HG02938 (cell line): ENCODE measurements at regions not wholly inside any gene's neighbourhood (a gene's known extent, or its start where the extent isn't known, plus 50 kb on each side); places are given as distances from the start of the nearest gene placed in this dataset.

Experiments used
- ATAC-seq: cut with Tn5 transposase; IDR thresholded peaks from one replicate; pipeline ENCODE4 v1.9.1; 2021; ENCODE audit warnings: mild to moderate bottlenecking, moderate library complexity; ENCODE audit not compliant: unreplicated experiment

DNA sequence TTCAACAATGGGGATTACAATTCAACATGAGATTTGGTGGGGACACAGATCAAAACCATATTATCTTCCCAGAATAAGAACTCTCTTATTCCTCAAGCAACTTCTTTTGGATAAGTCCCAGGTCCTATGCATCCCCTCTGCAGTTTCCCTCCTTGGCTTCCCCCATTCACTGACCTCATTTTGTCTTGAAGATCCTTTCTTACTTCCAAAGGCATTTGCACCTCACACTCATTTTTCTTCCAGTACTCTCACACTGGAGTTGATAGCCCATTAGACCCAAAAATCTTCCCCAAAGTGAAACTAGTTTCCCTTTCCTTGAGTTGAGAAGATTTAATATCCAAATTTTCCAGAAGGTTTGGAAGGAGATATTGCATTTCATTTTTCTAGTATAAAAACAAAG lies 178.0 kb upstream of the DAPK1 start:
- ATAC-seq, result no peak

GRCh38 chr9:87320146-87320884 lies 177.4 kb upstream of the DAPK1 start:
- no peak for ATAC-seq

GRCh38 chr9:87322840-87323635 lies 174.6 kb upstream of the DAPK1 start:
- no peak for ATAC-seq

DNA sequence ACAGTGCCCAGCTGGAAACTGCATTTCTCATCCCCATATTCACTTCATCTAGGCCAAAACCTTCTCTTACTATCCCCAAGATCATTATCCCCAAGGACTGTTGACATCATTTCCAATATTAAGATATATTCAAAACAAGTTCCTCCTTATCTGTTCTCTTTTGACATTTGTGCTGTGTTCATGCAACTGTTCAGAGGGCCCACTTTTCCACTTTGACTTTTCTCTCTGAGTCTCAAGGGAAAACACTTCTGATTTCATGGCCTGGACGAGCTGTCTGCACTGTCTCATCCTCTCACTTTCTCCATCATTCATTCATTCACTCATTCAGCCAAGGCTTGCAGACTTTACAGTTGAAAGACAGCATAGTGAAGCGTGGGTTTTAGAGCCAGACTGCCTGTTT lies 173.7 kb upstream of the DAPK1 start:
- no peak for ATAC-seq

DNA sequence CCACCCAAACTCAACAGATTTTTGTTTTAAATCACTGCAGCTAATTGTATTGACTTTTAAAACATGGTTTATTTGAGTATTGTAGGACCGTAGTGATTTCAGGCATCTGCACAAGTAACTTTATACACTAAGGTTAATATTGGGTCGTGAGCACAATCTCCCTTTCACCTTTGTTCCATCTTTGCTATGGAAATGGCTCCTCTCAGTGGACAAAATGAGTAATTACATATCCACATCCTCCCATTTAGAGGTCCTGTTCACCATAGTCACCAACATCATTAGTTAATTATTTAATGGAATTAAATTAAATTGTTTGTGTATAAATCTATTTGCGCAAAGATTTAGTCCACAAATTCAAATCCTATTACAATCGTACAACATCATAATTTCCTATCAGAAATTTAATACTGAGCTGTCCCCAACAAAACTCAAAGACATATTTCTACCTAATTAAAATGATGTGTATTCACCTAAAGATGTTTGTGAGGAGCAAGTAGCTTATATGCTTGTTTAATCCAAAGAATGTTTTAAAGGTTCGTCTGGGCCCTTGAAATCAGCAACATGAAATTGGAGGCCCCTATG lies 173.0 kb upstream of the DAPK1 start:
- no peak for ATAC-seq

DNA sequence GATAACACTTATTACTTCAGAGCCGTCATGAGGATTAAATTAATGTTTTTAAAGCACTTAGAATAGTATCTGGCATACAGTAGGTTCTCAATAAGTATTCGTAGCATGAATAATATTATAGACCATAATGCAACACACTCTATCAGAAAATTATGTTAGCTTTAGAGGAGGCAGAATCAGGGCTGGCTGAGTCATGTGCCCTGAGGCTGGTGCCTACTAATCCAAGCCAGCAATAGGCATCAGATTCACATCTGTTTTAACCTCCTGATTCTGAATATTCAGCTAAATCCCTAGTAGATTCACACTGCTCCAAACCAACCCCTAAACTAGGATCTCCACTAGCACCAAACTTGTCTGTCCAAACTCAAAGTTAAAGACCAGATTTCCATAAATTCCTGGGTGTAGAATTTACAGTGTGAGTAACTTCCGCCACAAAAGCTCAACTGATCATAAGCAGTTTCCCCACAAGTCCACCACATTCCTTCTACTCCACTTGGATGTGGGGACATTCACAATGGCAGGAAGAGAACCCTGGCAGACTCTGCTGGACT lies 170.0 kb upstream of the DAPK1 start:
- no peak for ATAC-seq

DNA sequence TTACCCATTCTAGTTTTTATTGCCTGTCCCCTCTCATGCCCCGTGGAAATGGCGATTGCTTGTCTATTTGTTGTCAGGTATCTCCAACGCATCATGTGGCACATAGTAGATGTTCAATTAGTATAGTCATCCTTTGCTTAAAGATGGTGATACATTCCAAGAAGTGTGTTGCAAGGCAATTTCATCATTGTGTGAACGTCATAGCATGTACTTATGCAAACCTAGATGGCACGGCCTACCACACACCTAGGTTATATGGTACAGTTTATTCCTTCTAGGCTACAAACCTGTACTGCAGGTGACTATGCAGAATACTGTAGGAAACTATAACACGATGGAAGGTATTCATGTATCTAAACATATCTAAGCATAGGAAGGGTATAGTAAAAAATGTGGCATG lies 163.9 kb upstream of the DAPK1 start:
- ATAC-seq, result no peak

DNA sequence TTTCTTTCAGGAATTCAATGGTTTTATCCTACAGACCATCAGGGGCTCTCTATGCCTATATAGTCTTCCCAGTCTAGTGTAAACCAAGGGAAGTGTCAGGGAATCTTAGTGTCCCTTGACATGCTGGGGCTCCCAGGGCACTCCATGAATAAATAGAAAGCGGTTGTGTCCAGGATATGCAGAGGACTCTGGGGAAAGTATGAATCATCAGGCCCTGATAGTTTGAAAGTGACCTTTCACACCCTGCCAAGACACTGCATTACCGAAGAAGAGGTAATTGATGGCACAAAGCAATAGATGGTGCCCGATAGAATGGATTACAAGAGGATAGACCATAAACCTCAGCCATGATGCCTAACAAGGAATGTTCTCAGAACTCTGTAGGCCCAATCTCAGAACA lies 163.3 kb upstream of the DAPK1 start:
- no peak for ATAC-seq

GRCh38 chr9:87336407-87336806 lies 161.3 kb upstream of the DAPK1 start:
- no peak for ATAC-seq

DNA sequence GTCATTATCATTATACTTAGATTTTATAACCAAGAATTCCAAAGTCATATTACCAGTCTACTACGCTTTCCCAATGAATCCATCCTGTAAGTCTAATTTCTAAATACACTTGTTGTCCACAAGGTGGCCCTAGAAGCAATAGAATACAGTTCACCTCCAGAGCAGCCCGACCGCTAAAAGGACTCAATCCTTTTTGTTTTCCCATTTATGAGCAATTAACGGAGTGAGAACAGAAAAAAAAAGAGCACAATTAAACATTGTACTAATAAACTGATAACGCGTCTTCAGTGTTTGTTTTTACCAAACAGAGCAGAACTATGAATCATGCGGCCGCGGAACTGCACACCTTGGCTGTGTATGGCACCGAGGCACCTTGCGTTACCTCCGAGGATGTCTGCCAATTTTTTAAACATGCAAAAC lies 160.7 kb upstream of the DAPK1 start:
- ATAC-seq, result peak; percentile 56

DNA sequence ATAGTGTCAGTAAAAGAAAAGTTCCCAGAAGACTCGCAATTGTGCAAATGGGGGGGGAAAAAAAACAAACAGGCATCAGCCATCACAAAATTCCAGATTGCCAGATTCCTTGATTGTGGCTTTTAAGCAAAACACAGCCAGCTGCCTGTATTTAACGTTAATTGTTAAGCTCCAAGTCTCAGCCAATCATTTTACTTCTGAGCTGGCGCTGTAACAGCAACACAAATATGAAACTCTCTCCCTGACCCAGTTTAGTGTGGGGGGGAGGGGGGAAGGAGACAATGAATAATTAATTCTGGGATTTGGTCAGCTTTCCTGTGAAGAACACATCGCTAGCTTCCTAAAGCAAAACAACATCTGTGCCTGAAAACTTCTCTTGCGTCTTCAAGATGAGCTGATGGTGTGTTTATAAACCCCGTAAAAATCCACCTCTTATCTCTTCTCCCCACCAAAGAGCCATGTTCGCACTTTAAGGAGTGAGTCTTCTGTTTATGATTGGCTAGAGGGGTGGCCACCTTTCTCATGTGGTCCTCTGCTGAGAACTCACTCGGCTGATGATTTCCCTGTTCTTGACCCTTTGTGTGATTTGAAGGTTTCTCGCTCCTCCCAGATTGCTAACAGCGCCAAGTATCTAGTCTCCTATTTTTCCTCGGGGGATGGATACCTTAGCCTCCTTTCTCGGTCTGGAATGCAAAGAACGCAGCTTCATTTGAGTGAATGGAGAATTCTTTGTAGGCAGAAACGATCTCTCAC lies 160.2 kb upstream of the DAPK1 start:
- ATAC-seq, result no peak

DNA sequence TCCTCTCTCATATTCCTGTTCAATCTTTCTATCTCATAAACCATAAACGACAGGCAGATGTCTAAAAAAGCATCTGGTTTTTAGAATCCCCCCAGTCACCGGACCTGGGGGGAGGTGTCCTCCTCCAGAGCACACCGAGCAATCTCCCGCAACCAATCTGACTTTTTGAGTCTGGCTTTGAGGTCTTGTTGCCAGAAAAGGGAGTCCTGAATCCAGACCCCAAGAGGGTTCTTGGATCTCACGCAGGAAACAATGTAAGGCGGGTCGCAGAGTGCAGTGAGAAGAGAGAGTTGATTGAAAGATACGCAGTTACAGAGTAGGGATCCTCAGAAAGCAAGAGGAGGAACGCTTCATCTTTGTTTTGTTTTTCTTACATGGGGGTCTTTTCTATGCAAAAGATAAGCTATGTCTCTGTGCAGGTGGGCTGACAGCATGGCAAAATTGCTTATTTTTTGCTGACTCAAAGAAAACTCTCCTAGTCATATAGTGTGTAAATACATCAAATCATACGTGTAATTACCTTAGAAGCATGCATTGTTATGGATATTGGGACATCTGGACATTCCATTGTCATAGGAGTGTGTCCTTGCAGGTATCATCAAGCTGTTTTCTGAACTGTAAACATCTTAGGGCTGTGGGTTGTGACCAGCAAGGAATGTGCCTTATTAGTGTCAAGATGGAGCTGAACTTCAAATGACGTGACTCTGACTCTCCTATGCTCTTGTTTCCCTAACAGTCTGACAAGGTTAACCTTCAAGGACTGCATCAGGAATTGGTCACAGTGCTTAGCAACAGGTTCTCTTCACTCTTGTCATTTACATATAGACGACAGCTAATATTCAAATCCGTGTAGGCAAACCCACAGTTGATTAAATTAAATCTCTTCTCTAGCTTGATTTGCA lies 159.3 kb upstream of the DAPK1 start:
- no peak for ATAC-seq

- ATAC-seq, result no peak
Observed at GRCh38 chr9:87340391-87340790, 157.3 kb upstream of the DAPK1 start.

GRCh38 chr9:87342743-87343142 lies 154.9 kb upstream of the DAPK1 start:
- no peak for ATAC-seq

- no peak for ATAC-seq
Observed at GRCh38 chr9:87343816-87344430, 153.7 kb upstream of the DAPK1 start.

GRCh38 chr9:87346061-87346665 lies 151.5 kb upstream of the DAPK1 start:
- ATAC-seq, result no peak

DNA sequence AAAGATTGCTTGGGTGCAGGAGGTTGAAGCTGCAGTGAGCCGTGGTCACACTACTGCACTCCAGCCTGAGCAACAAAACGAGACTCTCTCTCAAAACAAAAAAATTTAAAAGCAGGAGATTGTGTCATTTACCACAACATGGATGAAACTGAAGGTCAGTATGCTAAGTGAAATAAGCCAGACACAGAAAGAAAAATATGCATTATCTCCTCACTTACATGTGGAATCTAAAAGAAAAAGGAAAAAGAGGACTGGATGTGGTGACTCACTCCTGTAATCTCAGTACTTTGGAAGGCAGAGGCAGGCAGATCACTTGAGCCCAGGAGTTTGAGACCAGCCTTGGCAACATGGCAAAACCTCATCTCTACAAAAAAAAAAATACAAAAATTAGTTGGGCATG lies 146.8 kb upstream of the DAPK1 start:
- ATAC-seq, result no peak

DNA sequence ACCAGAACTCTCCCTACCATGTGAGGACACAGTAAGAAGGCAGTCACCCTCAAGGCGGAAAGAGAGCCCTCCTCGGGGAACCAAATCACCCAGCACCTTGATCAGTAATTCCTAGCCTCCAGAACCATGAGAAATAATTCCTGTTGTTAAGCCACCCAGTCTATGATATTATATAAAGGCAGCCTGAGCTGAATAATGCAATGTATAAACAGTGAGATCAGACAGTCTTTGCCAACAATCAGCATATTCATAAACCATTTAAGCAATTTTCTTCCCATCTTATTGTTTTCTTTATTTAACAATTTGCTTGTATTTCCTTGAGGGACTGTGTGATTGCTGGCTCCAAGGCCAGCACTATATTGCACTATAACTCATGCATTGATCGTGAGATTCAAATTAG lies 144.4 kb upstream of the DAPK1 start:
- ATAC-seq, result no peak

DNA sequence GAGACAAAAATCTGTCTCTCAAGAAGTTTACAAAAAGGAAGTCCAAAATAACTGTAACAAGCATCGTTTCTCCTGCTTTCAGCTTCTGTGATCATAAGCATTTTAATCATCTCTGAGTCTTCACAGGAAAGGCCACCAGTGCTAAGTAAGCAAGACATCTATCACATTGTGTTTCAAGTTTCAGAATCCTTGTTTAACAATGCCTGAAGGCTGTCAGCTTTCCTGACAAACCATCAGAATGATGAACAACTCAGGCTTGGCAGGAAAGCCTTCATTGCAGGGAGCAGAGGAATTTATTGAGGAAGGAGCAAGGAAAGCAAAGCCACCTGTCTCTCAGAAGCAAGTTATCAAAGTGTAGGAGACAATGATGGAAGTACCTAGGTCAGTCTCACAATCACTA lies 143.5 kb upstream of the DAPK1 start:
- ATAC-seq, result no peak
